Head of caudate nucleus (tissue), 42 donors: ENCODE measurements at regions not wholly inside any gene's neighbourhood (a gene's known extent, or its start where the extent isn't known, plus 50 kb on each side); places are given as distances from the start of the nearest gene placed in this dataset.
A peak's percentile ranks its signal among the peaks of the same experiment; 100 is the strongest.

ENCODE experiments used
- DNase-seq, 42 donors: peaks; one replicate each; pipeline versions ENCODE4 v3.0.0 to v3.0.0-alpha.2; 2020 to 2021; ENCODE audit warnings: mixed read lengths in 7 of 42
- intact Hi-C: fragments of 100-400 bp; cut with DNase I; formaldehyde crosslinking; loops from one replicate; pipeline ENCODE4 v1.15.0; 2022

- intact Hi-C loops, result no loop called here
- no peak for DNase-seq
Measured at GRCh38 chr2:120905298-120905697, 169.6 kb downstream of the GLI2 start.

GRCh38 chr2:120905824-120906571 is 170.3 kb downstream of the GLI2 start:
- intact Hi-C loops, result no loop called here
- DNase-seq, result no peak

- intact Hi-C loops, result no loop called here
- no peak for DNase-seq
Measured at GRCh38 chr2:120906914-120907313, 171.2 kb downstream of the GLI2 start.

- no peak for DNase-seq
- intact Hi-C loops, result no loop called here
Measured at GRCh38 chr2:120907822-120908221, 172.2 kb downstream of the GLI2 start.

- intact Hi-C loops, result no loop called here
Measured at GRCh38 chr2:120908314-120908975, 172.8 kb downstream of the GLI2 start.

GRCh38 chr2:120909102-120909501 is 173.4 kb downstream of the GLI2 start:
- no peak for DNase-seq
- intact Hi-C loops, result no loop called here

More at GRCh38 chr2:120908314-120908975, 172.8 kb downstream of the GLI2 start:
- no peak for DNase-seq

GRCh38 chr2:120910164-120910563 is 174.5 kb downstream of the GLI2 start:
- intact Hi-C loops, result no loop called here
- peak in 1 of 42 donors; percentile 10 for DNase-seq

- intact Hi-C loops, result no loop called here
- no peak for DNase-seq
Measured at GRCh38 chr2:120910956-120911951, 175.6 kb downstream of the GLI2 start.

GRCh38 chr2:120912101-120912985 is 176.7 kb downstream of the GLI2 start:
- intact Hi-C loops, result no loop called here

GRCh38 chr2:120913972-120914838 is 178.5 kb downstream of the GLI2 start:
- intact Hi-C loops, result no loop called here
- no peak for DNase-seq

More at GRCh38 chr2:120912101-120912985, 176.7 kb downstream of the GLI2 start:
- DNase-seq, result peak in 14 of 42 donors; percentile 17 to 60 (median 30)

GRCh38 chr2:120914839-120915521 is 179.3 kb downstream of the GLI2 start:
- peak in 10 of 42 donors; percentile 21 to 55 (median 33) for DNase-seq
- intact Hi-C loops, result no loop called here

- intact Hi-C loops, result no loop called here
- DNase-seq, result no peak
Measured at GRCh38 chr2:120915670-120916069, 180.0 kb downstream of the GLI2 start.

GRCh38 chr2:120916446-120916845 is 180.8 kb downstream of the GLI2 start:
- no peak for DNase-seq
- intact Hi-C loops, result no loop called here

GRCh38 chr2:120917886-120918285 is 182.2 kb downstream of the GLI2 start:
- intact Hi-C loops, result no loop called here

GRCh38 chr2:120919216-120919615 is 183.5 kb downstream of the GLI2 start:
- no peak for DNase-seq
- intact Hi-C loops, result no loop called here

More at GRCh38 chr2:120917886-120918285, 182.2 kb downstream of the GLI2 start:
- no peak for DNase-seq

- peak in 6 of 42 donors; percentile 13 to 63 (median 24) for DNase-seq
- intact Hi-C loops, result no loop called here
Measured at GRCh38 chr2:120919771-120920453, 184.2 kb downstream of the GLI2 start.
